Stomach (tissue), 4 donors: ENCODE measurements at regions not wholly inside any gene's neighbourhood (a gene's known extent, or its start where the extent isn't known, plus 50 kb on each side); places are given as distances from the start of the nearest gene placed in this dataset.

Experiments used
- EP300 ChIP-seq: sonication (generic); formaldehyde crosslinking; IDR thresholded peaks from one replicate; pipeline ENCODE4 v1.6.1; 2017; ENCODE audit warnings: antibody characterized with exemption
- POLR2AphosphoS5 ChIP-seq, 3 donors: sonication (generic); formaldehyde crosslinking; IDR thresholded peaks; one replicate each; pipeline ENCODE4 v1.6.1; 2016; ENCODE audit warnings: antibody characterized with exemption in 3 of 3
- TF ChIP-seq, protein P1 (sequence below), 7 experiments: fragments of 450-650 bp in 4 of 7; fragments of 200-600 bp in 3 of 7; sonication (generic) in 3 of 7; IDR thresholded peaks; one replicate each; pipeline ENCODE4 v1.5.1; 2016 to 2019; ENCODE audit warnings: antibody characterized with exemption in 7 of 7, control low read depth in 2 of 7, mild to moderate bottlenecking in 1 of 7

GRCh38 chr11:71309611-71310010, 57.2 kb upstream of the SHANK2 start:
- TF ChIP-seq, protein P1, sequence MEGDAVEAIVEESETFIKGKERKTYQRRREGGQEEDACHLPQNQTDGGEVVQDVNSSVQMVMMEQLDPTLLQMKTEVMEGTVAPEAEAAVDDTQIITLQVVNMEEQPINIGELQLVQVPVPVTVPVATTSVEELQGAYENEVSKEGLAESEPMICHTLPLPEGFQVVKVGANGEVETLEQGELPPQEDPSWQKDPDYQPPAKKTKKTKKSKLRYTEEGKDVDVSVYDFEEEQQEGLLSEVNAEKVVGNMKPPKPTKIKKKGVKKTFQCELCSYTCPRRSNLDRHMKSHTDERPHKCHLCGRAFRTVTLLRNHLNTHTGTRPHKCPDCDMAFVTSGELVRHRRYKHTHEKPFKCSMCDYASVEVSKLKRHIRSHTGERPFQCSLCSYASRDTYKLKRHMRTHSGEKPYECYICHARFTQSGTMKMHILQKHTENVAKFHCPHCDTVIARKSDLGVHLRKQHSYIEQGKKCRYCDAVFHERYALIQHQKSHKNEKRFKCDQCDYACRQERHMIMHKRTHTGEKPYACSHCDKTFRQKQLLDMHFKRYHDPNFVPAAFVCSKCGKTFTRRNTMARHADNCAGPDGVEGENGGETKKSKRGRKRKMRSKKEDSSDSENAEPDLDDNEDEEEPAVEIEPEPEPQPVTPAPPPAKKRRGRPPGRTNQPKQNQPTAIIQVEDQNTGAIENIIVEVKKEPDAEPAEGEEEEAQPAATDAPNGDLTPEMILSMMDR (IDR thresholded peaks at IDR 0.05): no peak
- TF ChIP-seq EP300 (no peak), POLR2AphosphoS5 (IDR thresholded peaks at IDR 0.05) (no peak)
